K562 (cell line): ENCODE measurements at regions not wholly inside any gene's neighbourhood (a gene's known extent, or its start where the extent isn't known, plus 50 kb on each side); places are given as distances from the start of the nearest gene placed in this dataset.

ENCODE experiments used
- ETV5 ChIP-seq: sonication (generic); formaldehyde crosslinking; IDR thresholded peaks from 2 replicates; pipeline ENCODE4 v1.4.0; 2020; ENCODE audit warnings: low read depth, mild to moderate bottlenecking, missing genetic modification reagents
- FOXJ2 ChIP-seq: fragments of 200-800 bp; sonication (Bioruptor generic); IDR thresholded peaks from 2 replicates; pipeline ENCODE4 v1.6.1; 2016; ENCODE audit warnings: missing genetic modification characterization, missing compliant biosample characterization
- IRF9 ChIP-seq: fragments of 450-650 bp; IDR thresholded peaks from 2 replicates; pipeline ENCODE4 v1.6.1; 2016; ENCODE audit warnings: missing biosample characterization, missing genetic modification characterization
- JUND ChIP-seq, 2 experiments: IDR thresholded peaks; 2 replicates in 1 of 2; 3 replicates in 1 of 2; pipeline ENCODE4 v1.6.1; 2011; ENCODE audit warnings: borderline replicate concordance in 2 of 2, low read depth in 2 of 2, low read length in 2 of 2, improper control_type of control experiment in 1 of 2, missing biosample characterization in 1 of 2, missing genetic modification characterization in 1 of 2, missing genetic modification reagents in 1 of 2
- NFXL1 ChIP-seq: fragments of 450-650 bp; formaldehyde crosslinking; IDR thresholded peaks from 2 replicates; pipeline ENCODE4 v1.4.0; 2021; ENCODE audit warnings: mild to moderate bottlenecking
- NR2C1 ChIP-seq, 2 experiments: fragments of 450-650 bp; IDR thresholded peaks; 2 replicates each; pipeline ENCODE4 v1.6.1; 2017; ENCODE audit warnings: mild to moderate bottlenecking in 2 of 2, antibody characterized with exemption in 1 of 2, inconsistent platforms in 1 of 2, missing compliant biosample characterization in 1 of 2, missing genetic modification characterization in 1 of 2
- NR4A1 ChIP-seq, 2 experiments: fragments of 250-450 bp in 1 of 2; fragments of 450-650 bp in 1 of 2; sonication (Bioruptor Pico) in 1 of 2; IDR thresholded peaks; 2 replicates each; pipeline versions ENCODE4 v1.4.0 to v1.6.1; 2016 to 2020; ENCODE audit warnings: mild to moderate bottlenecking in 2 of 2, missing compliant biosample characterization in 1 of 2, missing genetic modification characterization in 1 of 2, moderate library complexity in 1 of 2
- OTX1 ChIP-seq: fragments of 450-650 bp; formaldehyde crosslinking; IDR thresholded peaks from 2 replicates; pipeline ENCODE4 v1.4.0; 2022; ENCODE audit warnings: mild to moderate bottlenecking
- PRPF4 ChIP-seq: fragments of 200-400 bp; formaldehyde crosslinking; IDR thresholded peaks from one replicate; pipeline ENCODE4 v1.6.1; 2017; ENCODE audit warnings: low read length, low read depth, mild to moderate bottlenecking; ENCODE audit not compliant: insufficient read depth, poor library complexity, severe bottlenecking
- PTRF ChIP-seq: fragments of 450-650 bp; IDR thresholded peaks from 2 replicates; pipeline ENCODE4 v1.6.1; 2016; ENCODE audit warnings: mild to moderate bottlenecking, missing genetic modification characterization, missing compliant biosample characterization
- PYGO2 ChIP-seq: fragments of 450-650 bp; IDR thresholded peaks from 2 replicates; pipeline ENCODE4 v1.6.1; 2016; ENCODE audit warnings: mild to moderate bottlenecking, missing genetic modification characterization, moderate library complexity, missing compliant biosample characterization
- ZNF239 ChIP-seq: fragments of 250-450 bp; sonication (Bioruptor Pico); IDR thresholded peaks from 2 replicates; pipeline ENCODE4 v1.4.0; 2020; ENCODE audit warnings: mild to moderate bottlenecking
- ZNF395 ChIP-seq: fragments of 200-800 bp; sonication (Bioruptor generic); IDR thresholded peaks from 2 replicates; pipeline ENCODE4 v1.6.1; 2017; ENCODE audit warnings: missing genetic modification characterization, missing compliant biosample characterization
- ZNF41 ChIP-seq: fragments of 250-450 bp; sonication (Bioruptor Pico); conservative IDR thresholded peaks from 2 replicates; pipeline ENCODE4 v1.4.0; 2020; ENCODE audit warnings: mild to moderate bottlenecking
- ZNF507 ChIP-seq: conservative IDR thresholded peaks from 2 replicates; pipeline ENCODE4 v1.6.1; 2017; ENCODE audit warnings: missing genetic modification characterization, missing compliant biosample characterization
- ZNF589 ChIP-seq: fragments of 200-800 bp; sonication (Bioruptor generic); IDR thresholded peaks from 2 replicates; pipeline ENCODE4 v1.6.1; 2016; ENCODE audit warnings: low read depth, missing genetic modification characterization, missing compliant biosample characterization
- TF ChIP-seq, protein P1 (sequence below): fragments of 450-650 bp; conservative IDR thresholded peaks from 2 replicates; pipeline ENCODE4 v1.6.1; 2016; ENCODE audit warnings: missing genetic modification characterization, low read depth, mild to moderate bottlenecking, control low read depth, missing compliant biosample characterization
- TF ChIP-seq, protein P2 (sequence below): fragments of 250-450 bp; sonication (Bioruptor Pico); IDR thresholded peaks from 2 replicates; pipeline ENCODE4 v1.4.0; 2020; ENCODE audit warnings: mild to moderate bottlenecking, moderate library complexity

DNA sequence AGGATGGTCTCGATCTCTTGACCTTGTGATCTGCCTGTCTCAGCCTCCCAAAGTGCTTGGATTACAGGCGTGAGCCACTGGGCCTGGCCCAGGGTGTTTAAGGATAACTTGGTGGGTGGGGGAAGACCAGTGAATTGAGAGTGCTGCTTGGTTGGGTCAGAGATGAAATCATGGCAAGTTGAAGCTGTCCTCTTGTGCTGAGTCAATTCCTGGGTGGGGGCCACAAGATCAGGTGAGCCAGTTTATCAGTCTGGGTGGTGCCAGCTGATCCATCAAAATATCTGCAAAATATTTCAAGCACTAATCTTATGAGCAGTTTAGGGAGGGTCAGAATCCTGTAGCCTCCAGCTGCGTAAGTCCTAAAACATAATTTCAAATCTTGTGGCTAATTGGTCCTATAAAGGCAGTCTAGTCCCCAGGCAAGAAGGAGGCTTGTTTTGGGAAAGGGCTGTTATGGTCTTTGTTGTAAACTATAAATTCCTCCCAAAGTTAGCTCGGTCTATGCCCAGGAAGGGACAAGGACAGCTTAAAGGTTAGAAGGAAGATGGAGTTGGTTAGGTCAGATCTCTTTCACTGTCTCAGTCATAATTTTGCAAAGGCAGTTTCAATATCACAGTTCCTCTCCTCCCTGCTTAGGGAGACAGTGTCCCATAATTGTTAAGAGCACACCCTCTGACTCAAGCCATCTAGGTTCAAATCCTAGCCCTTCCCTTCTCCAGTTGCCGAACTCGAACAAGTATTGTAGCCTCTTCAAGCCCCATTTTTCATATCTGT lies 66.8 kb upstream of the BACH1 start (continued):
- TF ChIP-seq ZNF395 (CRISPR knock-in tag), result peak; percentile 34; the same call in 1 of the 2 replicates
- TF ChIP-seq ZNF507 (tag), result no peak
- TF ChIP-seq NR2C1 (IDR thresholded peaks at IDR 0.05), result no peak
- TF ChIP-seq NR2C1 (tag; IDR thresholded peaks at IDR 0.05), result peak; percentile 77
- TF ChIP-seq IRF9, result peak; percentile 57; the same call in 1 of the 2 replicates
- no peak for TF ChIP-seq ETV5 (CRISPR knock-in tag)
- TF ChIP-seq, protein P1, sequence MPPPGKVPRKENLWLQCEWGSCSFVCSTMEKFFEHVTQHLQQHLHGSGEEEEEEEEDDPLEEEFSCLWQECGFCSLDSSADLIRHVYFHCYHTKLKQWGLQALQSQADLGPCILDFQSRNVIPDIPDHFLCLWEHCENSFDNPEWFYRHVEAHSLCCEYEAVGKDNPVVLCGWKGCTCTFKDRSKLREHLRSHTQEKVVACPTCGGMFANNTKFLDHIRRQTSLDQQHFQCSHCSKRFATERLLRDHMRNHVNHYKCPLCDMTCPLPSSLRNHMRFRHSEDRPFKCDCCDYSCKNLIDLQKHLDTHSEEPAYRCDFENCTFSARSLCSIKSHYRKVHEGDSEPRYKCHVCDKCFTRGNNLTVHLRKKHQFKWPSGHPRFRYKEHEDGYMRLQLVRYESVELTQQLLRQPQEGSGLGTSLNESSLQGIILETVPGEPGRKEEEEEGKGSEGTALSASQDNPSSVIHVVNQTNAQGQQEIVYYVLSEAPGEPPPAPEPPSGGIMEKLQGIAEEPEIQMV (tag), result peak; percentile 58
- peak; percentile 73 for TF ChIP-seq ZNF589 (CRISPR knock-in tag)
- TF ChIP-seq ZNF41, result peak; percentile 69; the same call in 1 of the 2 replicates
- TF ChIP-seq PYGO2 (tag), result peak; percentile 75; the same call in 1 of the 2 replicates
- no peak for TF ChIP-seq PRPF4
- TF ChIP-seq OTX1, result peak; percentile 48; the same call in 1 of the 2 replicates
- TF ChIP-seq ZNF239 (CRISPR knock-in tag), result peak; percentile 7; the same call in 1 of the 2 replicates
- TF ChIP-seq, protein P2, sequence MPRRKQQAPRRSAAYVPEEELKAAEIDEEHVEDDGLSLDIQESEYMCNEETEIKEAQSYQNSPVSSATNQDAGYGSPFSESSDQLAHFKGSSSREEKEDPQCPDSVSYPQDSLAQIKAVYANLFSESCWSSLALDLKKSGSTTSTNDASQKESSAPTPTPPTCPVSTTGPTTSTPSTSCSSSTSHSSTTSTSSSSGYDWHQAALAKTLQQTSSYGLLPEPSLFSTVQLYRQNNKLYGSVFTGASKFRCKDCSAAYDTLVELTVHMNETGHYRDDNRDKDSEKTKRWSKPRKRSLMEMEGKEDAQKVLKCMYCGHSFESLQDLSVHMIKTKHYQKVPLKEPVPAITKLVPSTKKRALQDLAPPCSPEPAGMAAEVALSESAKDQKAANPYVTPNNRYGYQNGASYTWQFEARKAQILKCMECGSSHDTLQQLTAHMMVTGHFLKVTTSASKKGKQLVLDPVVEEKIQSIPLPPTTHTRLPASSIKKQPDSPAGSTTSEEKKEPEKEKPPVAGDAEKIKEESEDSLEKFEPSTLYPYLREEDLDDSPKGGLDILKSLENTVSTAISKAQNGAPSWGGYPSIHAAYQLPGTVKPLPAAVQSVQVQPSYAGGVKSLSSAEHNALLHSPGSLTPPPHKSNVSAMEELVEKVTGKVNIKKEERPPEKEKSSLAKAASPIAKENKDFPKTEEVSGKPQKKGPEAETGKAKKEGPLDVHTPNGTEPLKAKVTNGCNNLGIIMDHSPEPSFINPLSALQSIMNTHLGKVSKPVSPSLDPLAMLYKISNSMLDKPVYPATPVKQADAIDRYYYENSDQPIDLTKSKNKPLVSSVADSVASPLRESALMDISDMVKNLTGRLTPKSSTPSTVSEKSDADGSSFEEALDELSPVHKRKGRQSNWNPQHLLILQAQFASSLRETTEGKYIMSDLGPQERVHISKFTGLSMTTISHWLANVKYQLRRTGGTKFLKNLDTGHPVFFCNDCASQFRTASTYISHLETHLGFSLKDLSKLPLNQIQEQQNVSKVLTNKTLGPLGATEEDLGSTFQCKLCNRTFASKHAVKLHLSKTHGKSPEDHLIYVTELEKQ (CRISPR knock-in tag), result peak; percentile 35; the same call in 1 of the 2 replicates
- TF ChIP-seq JUND (IDR thresholded peaks at IDR 0.05; ENCODE audit: borderline replicate concordance, low read depth, low read length), result no peak
- no peak for TF ChIP-seq JUND (tag; IDR thresholded peaks at IDR 0.05; ENCODE audit: borderline replicate concordance, low read depth, low read length)
- peak; percentile 80 for TF ChIP-seq PTRF (tag)
- TF ChIP-seq NR4A1 (CRISPR knock-in tag; IDR thresholded peaks at IDR 0.05), result no peak
- TF ChIP-seq NR4A1 (tag; IDR thresholded peaks at IDR 0.05), result peak; percentile 90
- peak; percentile 63; the same call in 1 of the 2 replicates for TF ChIP-seq FOXJ2 (tag)
- peak; percentile 63; the same call in 1 of the 2 replicates for TF ChIP-seq NFXL1
